Endothelial cell of umbilical vein (primary cell): ENCODE measurements at regions not wholly inside any gene's neighbourhood (a gene's known extent, or its start where the extent isn't known, plus 50 kb on each side); places are given as distances from the start of the nearest gene placed in this dataset.

ENCODE experiments used
- BruUV-seq: library from RNA; stranded (reverse); fragments of 400-500 nt; replicated peaks from 2 replicates; lab custom pipeline; 2021; lab: Mats Ljungman, UMichigan
- CTCF ChIA-PET: fragments of 300-600, 350-600 bp; sonication (Branson Sonifier 250); formaldehyde crosslinking; loops from one replicate; lab custom pipeline; 2021; ENCODE audit warnings: antibody characterized with exemption, inconsistent platforms; lab: Charles Lee
- POLR2A ChIA-PET: fragments of 300-600, 350-600 bp; sonication (Branson Sonifier 250); formaldehyde crosslinking; loops from one replicate; lab custom pipeline; 2021; ENCODE audit warnings: antibody characterized with exemption, inconsistent platforms; lab: Charles Lee
- DNase-seq: peaks from one replicate; pipeline ENCODE4 v3.0.0-alpha.2; 2011; ENCODE audit warnings: low read depth, low spot score
- FAIRE-seq: peaks from 2 replicates; lab custom pipeline; 2011; peaks lifted over from hg19 to GRCh38; lab: Jason Lieb, UNC
- H2AFZ ChIP-seq: 2 replicates; pipeline ENCODE4 v1.6.0; 2012; ENCODE audit warnings: low read depth, low read length, control low read depth, inconsistent platforms
- H3K27ac ChIP-seq: 2 replicates; pipeline ENCODE4 v1.5.1; 2011; ENCODE audit warnings: low read depth, mild to moderate bottlenecking, control low read depth, low read length, moderate library complexity; ENCODE audit not compliant: insufficient read depth
- H3K27me3 ChIP-seq, 2 experiments: 2 replicates each; pipeline versions ENCODE4 v1.6.0 to v1.6.1; 2011; ENCODE audit warnings: low read length in 2 of 2, mixed read lengths in 1 of 2; ENCODE audit not compliant: control insufficient read depth in 2 of 2, insufficient read depth in 2 of 2
- H3K36me3 ChIP-seq, 2 experiments: 2 replicates in 1 of 2; 3 replicates in 1 of 2; pipeline ENCODE4 v1.5.1; 2011; ENCODE audit warnings: low read length in 2 of 2, mild to moderate bottlenecking in 1 of 2, moderate library complexity in 1 of 2; ENCODE audit not compliant: control insufficient read depth in 2 of 2, insufficient read depth in 2 of 2; ENCODE audit errors: extremely low read depth in 1 of 2
- H3K4me1 ChIP-seq: 3 replicates; pipeline ENCODE4 v1.5.1; 2011; ENCODE audit warnings: mild to moderate bottlenecking, low read length; ENCODE audit not compliant: control insufficient read depth, insufficient read depth; ENCODE audit errors: extremely low read depth
- H3K4me2 ChIP-seq: 2 replicates; pipeline ENCODE4 v1.6.1; 2011; ENCODE audit warnings: low read length, control low read depth, mixed read lengths; ENCODE audit not compliant: insufficient read depth
- H3K4me3 ChIP-seq, 3 experiments: fragments of 200-600 bp in 1 of 3; sonication (generic), shearing (Covaris generic) in 1 of 3; replicated peaks in 1 of 3; 2 replicates each; pipeline ENCODE4 v1.5.1; 2011 to 2016; ENCODE audit warnings: control low read depth in 3 of 3, low read length in 3 of 3, mild to moderate bottlenecking in 2 of 3, inconsistent platforms in 1 of 3, low read depth in 1 of 3, moderate library complexity in 1 of 3; ENCODE audit not compliant: insufficient read depth in 1 of 3
- H3K79me2 ChIP-seq: 2 replicates; pipeline ENCODE4 v1.6.0; 2012; ENCODE audit warnings: low read length, inconsistent platforms; ENCODE audit not compliant: control insufficient read depth, insufficient read depth
- H3K9ac ChIP-seq: replicated peaks from 2 replicates; pipeline ENCODE3; 2011; ENCODE audit warnings: low read length, control low read depth; ENCODE audit not compliant: insufficient read depth; ENCODE audit errors: extremely low read depth
- H3K9me1 ChIP-seq: replicated peaks from 3 replicates; pipeline ENCODE4 v1.6.0; 2011; ENCODE audit warnings: mild to moderate bottlenecking, low read length; ENCODE audit not compliant: control insufficient read depth, insufficient read depth; ENCODE audit errors: extremely low read depth
- H3K9me3 ChIP-seq: replicated peaks from 2 replicates; pipeline ENCODE4 v1.5.1; 2012; ENCODE audit warnings: low read length, inconsistent platforms; ENCODE audit not compliant: control insufficient read depth, insufficient read depth
- H4K20me1 ChIP-seq: replicated peaks from 2 replicates; pipeline ENCODE3; 2011; ENCODE audit warnings: mild to moderate bottlenecking, low read length; ENCODE audit not compliant: control insufficient read depth, insufficient read depth; ENCODE audit errors: extremely low read depth
- FOS ChIP-seq: IDR thresholded peaks from 2 replicates; pipeline ENCODE4 v1.6.1; 2011; ENCODE audit warnings: mild to moderate bottlenecking, low read length, moderate library complexity, borderline replicate concordance; ENCODE audit not compliant: insufficient read depth
- GATA2 ChIP-seq: IDR thresholded peaks from 2 replicates; pipeline ENCODE4 v1.7.0; 2011; ENCODE audit warnings: low read depth, mild to moderate bottlenecking, moderate library complexity, mixed read lengths, low read length; ENCODE audit not compliant: insufficient read length, insufficient read depth
- JUN ChIP-seq: IDR thresholded peaks from 2 replicates; pipeline ENCODE4 v1.6.1; 2011; ENCODE audit warnings: borderline replicate concordance, low read depth; ENCODE audit not compliant: insufficient read length, insufficient read depth
- MYC ChIP-seq: IDR thresholded peaks from one replicate; pipeline ENCODE4 v1.6.1; 2011; ENCODE audit warnings: mild to moderate bottlenecking, low read depth, low read length
- POLR2A ChIP-seq: IDR thresholded peaks from 2 replicates; pipeline ENCODE4 v1.6.1; 2012; ENCODE audit warnings: low read depth, mild to moderate bottlenecking, control low read depth, low read length
- POLR2AphosphoS5 ChIP-seq: IDR thresholded peaks from 2 replicates; pipeline ENCODE4 v1.6.1; 2012; ENCODE audit warnings: low read depth, mild to moderate bottlenecking, control low read depth, low read length, moderate library complexity; ENCODE audit not compliant: insufficient read depth
- dilution Hi-C: fragments of 300-500 bp; cut with MboI; formaldehyde crosslinking; loops from one replicate; pipeline ENCODE4 v1.15.0; 2019; ENCODE audit warnings: low sequenced_read_pairs; ENCODE audit not compliant: extremely low pct_ligation_motif_present
- intact Hi-C: fragments of 100-400 bp; cut with micrococcal nuclease; formaldehyde crosslinking; loops from one replicate; pipeline ENCODE4 v1.10.0; 2022
- TF ChIP-seq, protein P1 (sequence below), 2 donors: IDR thresholded peaks; 1 replicate in 1 of 2; 2 replicates in 1 of 2; pipeline ENCODE4 v1.5.1; 2011; ENCODE audit warnings: low read length in 2 of 2, mild to moderate bottlenecking in 2 of 2, moderate library complexity in 2 of 2, control low read depth in 1 of 2, inconsistent platforms in 1 of 2, low read depth in 1 of 2; ENCODE audit not compliant: insufficient read depth in 1 of 2; ENCODE audit errors: extremely low read depth in 1 of 2
- TF ChIP-seq, protein P2 (sequence below): IDR thresholded peaks from 2 replicates; pipeline ENCODE4 v1.6.1; 2011; ENCODE audit not compliant: insufficient read depth, insufficient read length

DNA sequence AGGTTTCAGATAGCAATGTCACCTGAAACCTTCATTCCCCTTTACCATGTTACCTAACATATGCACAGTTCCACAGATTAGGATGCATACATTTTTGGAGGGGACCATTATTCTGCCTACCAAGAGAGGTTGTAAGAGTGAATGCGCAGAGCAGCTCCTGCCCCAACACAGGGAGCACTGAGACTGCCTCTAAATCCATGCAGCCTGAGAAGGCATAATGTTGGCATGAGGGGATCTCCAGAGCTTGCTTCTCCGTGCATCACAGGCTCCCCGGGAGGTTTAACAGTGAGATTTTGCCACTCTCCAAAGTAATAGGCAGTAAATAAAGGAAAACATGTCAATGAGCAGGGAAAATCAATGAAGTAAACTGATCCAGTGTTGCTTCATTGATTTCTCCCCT lies 410.8 kb downstream of the PCDH7 start:
- dilution Hi-C loops (no loop called here), intact Hi-C loops (no loop called here)
- H3K36me3 ChIP-seq = no peaks in the 10 kb centered on the region
- no peak overlapping the region for H3K4me2 ChIP-seq
- ChIA-PET CTCF (interaction anchor here (0.9 to 1.4 kb wide), 3 partner anchors 18 to 192 kb away, joined by 3 to 6 read pairs (median 3); no protein-coding TSS in a partner anchor), POLR2A (no interaction called here)
- no peak overlapping the region for H3K27ac ChIP-seq
- H3K9ac ChIP-seq = no peak overlapping the region
- H2AFZ ChIP-seq = no peak overlapping the region
- TF ChIP-seq GATA2 (no peak), POLR2AphosphoS5 (no peak), JUN (no peak), POLR2A (no peak), FOS (no peak)
- no peak overlapping the region for H3K4me3 ChIP-seq
- no peaks in the 10 kb centered on the region for H3K9me1 ChIP-seq
- no peaks in the 10 kb centered on the region for H4K20me1 ChIP-seq
- H3K4me1 ChIP-seq = no peaks in the 10 kb centered on the region
- no TSS peak for BruUV-seq
- no peaks in the 10 kb centered on the region for H3K9me3 ChIP-seq
- no peaks in the 10 kb centered on the region for H3K27me3 ChIP-seq
- FAIRE-seq = no peak
- no peaks in the 10 kb centered on the region for H3K79me2 ChIP-seq
- no peak for DNase-seq

DNA sequence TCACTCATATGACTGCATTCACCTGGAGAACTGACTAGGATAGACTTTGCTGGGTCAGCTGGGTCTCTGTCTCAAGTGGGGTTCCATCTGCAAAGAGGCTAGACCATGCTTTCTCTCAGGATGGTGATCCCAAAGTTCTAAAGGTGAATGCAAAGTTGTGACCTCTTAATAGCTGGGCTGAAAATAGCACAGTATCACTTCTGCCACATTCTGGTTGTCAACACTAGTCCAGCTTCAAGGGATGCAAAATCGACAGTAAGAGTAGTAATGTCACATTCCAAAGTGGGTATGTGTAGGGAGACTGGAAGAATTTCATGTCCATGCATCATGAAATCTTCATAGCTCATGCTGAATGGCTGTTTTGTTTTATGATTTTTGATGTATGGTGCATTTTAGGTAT lies 414.6 kb downstream of the PCDH7 start:
- intact Hi-C loops (no loop called here), dilution Hi-C loops (no loop called here)
- CTCF ChIA-PET = no interaction called here
- Histone ChIP-seq H3K9ac (no peak overlapping the region), H3K4me1 (no peaks in the 10 kb centered on the region), H4K20me1 (no peaks in the 10 kb centered on the region), H3K9me3 (no peaks in the 10 kb centered on the region), H2AFZ (no peak overlapping the region), H3K4me2 (no peak overlapping the region), H3K79me2 (no peaks in the 10 kb centered on the region), H3K4me3 (no peak overlapping the region), H3K36me3 (no peaks in the 10 kb centered on the region), H3K9me1 (no peaks in the 10 kb centered on the region), H3K27ac (no peak overlapping the region), H3K27me3 (no peaks in the 10 kb centered on the region)
- TF ChIP-seq, protein P1, sequence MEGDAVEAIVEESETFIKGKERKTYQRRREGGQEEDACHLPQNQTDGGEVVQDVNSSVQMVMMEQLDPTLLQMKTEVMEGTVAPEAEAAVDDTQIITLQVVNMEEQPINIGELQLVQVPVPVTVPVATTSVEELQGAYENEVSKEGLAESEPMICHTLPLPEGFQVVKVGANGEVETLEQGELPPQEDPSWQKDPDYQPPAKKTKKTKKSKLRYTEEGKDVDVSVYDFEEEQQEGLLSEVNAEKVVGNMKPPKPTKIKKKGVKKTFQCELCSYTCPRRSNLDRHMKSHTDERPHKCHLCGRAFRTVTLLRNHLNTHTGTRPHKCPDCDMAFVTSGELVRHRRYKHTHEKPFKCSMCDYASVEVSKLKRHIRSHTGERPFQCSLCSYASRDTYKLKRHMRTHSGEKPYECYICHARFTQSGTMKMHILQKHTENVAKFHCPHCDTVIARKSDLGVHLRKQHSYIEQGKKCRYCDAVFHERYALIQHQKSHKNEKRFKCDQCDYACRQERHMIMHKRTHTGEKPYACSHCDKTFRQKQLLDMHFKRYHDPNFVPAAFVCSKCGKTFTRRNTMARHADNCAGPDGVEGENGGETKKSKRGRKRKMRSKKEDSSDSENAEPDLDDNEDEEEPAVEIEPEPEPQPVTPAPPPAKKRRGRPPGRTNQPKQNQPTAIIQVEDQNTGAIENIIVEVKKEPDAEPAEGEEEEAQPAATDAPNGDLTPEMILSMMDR (IDR thresholded peaks at IDR 0.05; ENCODE audit: extremely low read depth in 1 of 2, insufficient read depth in 1 of 2, low read depth in 1 of 2, low read length in 2 of 2) = no peak
- no peak for TF ChIP-seq FOS
- no peak for TF ChIP-seq POLR2AphosphoS5
- TF ChIP-seq, protein P2, sequence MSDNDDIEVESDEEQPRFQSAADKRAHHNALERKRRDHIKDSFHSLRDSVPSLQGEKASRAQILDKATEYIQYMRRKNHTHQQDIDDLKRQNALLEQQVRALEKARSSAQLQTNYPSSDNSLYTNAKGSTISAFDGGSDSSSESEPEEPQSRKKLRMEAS = no peak
- TF ChIP-seq MYC = no peak
- no peak for TF ChIP-seq POLR2A
- FAIRE-seq (no peak), DNase-seq (no peak)
- POLR2A ChIA-PET = no interaction called here
- no TSS peak for BruUV-seq
